Stimulated activated memory B cell treated with anti-CD40 and anti-IgM and Interleukin-4, amounts not matched to agents 10 μg/mL and 1 μg/mL and 100 μg/mL, for 72 hours (primary cell): ENCODE measurements at regions not wholly inside any gene's neighbourhood (a gene's known extent, or its start where the extent isn't known, plus 50 kb on each side); places are given as distances from the start of the nearest gene placed in this dataset.

ENCODE experiments used
- ATAC-seq: fragments of 150-1000 bp; cut with Tn5 transposase; 2 replicates; pipeline ENCODE4 v1.10.0; 2021
- H3K27ac Mint-ChIP-seq: one replicate; pipeline ENCODE4 v1.8.0; 2022; ENCODE audit warnings: mild to moderate bottlenecking, mixed read lengths
- H3K27me3 Mint-ChIP-seq: one replicate; pipeline ENCODE4 v1.8.0; 2022; ENCODE audit warnings: mixed read lengths
- H3K36me3 Mint-ChIP-seq: one replicate; pipeline ENCODE4 v1.8.0; 2022; ENCODE audit warnings: mixed read lengths
- H3K4me1 Mint-ChIP-seq: one replicate; pipeline ENCODE4 v1.8.0; 2022; ENCODE audit warnings: mixed read lengths
- H3K4me3 Mint-ChIP-seq: one replicate; pipeline ENCODE4 v1.8.0; 2022; ENCODE audit warnings: mild to moderate bottlenecking, moderate library complexity, mixed read lengths
- H3K9me3 Mint-ChIP-seq: one replicate; pipeline ENCODE4 v1.8.0; 2022; ENCODE audit warnings: mixed read lengths

GRCh38 chr2:164439885-164440284, 181.4 kb downstream of the GRB14 start:
- no peaks in the 10 kb centered on the region for H3K36me3 Mint-ChIP-seq
- no peak overlapping the region for H3K27ac Mint-ChIP-seq
- H3K27me3 Mint-ChIP-seq, result no peaks in the 10 kb centered on the region
- ATAC-seq, result no peak
- H3K4me1 Mint-ChIP-seq, result no peaks in the 10 kb centered on the region
- H3K9me3 Mint-ChIP-seq, result no peaks in the 10 kb centered on the region
- no peak overlapping the region for H3K4me3 Mint-ChIP-seq

DNA sequence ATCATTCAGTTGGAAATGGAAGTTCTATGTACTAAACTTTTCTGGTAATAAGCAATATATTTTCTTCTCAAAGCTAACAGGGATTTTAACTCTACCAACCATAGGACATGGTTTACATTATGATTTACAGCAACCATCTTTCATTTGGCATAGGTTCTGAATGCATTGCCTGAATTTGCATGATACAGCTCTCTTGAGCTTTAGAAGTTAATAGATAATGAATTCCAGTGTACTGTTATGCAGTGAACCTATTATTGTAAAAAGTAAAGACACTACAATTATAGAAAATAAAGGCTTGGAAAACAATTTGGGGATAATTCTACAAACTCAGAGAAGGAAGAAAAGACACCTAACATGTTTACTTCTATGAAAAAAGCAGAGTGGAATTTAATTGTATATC, 182.0 kb downstream of the GRB14 start:
- Mint-ChIP-seq H3K27me3 (no peaks in the 10 kb centered on the region), H3K9me3 (no peaks in the 10 kb centered on the region), H3K4me1 (no peaks in the 10 kb centered on the region), H3K27ac (no peak overlapping the region), H3K4me3 (no peak overlapping the region), H3K36me3 (no peaks in the 10 kb centered on the region)
- ATAC-seq, result no peak

DNA sequence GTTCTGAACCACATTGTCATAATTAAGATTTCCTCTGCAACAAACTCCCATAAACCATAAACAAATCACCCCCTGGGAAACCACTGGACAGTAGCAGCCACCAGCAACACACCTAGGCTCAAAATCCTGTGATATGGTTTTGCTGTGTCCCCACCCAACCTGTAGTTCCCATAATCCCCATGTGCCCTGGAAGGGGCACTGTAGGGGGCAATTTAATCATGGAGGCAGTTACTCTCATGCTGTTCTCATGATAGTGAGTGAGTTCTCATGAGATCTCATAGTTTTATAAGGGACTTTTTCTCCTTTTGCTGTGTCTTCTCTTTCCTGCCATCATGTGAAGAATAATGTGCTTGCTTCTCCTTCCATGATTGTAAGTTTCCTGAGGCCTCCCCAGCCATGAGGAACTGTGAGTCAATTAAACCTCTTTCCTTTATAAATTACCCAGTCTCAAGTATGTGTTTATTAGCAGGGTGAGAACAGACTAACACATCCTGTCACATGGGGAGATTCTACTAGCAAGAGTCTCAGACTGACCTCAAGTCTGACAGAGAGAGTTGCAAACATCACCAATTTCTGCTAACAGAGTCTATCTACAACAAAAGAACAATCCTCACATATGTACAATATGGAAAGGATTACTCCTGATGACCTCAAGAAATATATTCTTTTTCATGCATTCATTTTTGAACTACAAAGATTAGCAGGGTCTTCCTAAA, 182.6 kb downstream of the GRB14 start:
- H3K4me3 Mint-ChIP-seq, result no peak overlapping the region
- no peaks in the 10 kb centered on the region for H3K36me3 Mint-ChIP-seq

GRCh38 chr2:164436131-164436530, 185.2 kb downstream of the GRB14 start:
- Mint-ChIP-seq H3K4me1 (no peaks in the 10 kb centered on the region), H3K27me3 (no peaks in the 10 kb centered on the region), H3K27ac (no peak overlapping the region), H3K9me3 (no peaks in the 10 kb centered on the region), H3K36me3 (no peaks in the 10 kb centered on the region), H3K4me3 (no peak overlapping the region)
- no peak for ATAC-seq

More for the DNA sequence above, 182.6 kb downstream of the GRB14 start:
- Mint-ChIP-seq H3K27ac (no peak overlapping the region), H3K27me3 (no peaks in the 10 kb centered on the region), H3K9me3 (no peaks in the 10 kb centered on the region), H3K4me1 (no peaks in the 10 kb centered on the region)
- ATAC-seq, result no peak

DNA sequence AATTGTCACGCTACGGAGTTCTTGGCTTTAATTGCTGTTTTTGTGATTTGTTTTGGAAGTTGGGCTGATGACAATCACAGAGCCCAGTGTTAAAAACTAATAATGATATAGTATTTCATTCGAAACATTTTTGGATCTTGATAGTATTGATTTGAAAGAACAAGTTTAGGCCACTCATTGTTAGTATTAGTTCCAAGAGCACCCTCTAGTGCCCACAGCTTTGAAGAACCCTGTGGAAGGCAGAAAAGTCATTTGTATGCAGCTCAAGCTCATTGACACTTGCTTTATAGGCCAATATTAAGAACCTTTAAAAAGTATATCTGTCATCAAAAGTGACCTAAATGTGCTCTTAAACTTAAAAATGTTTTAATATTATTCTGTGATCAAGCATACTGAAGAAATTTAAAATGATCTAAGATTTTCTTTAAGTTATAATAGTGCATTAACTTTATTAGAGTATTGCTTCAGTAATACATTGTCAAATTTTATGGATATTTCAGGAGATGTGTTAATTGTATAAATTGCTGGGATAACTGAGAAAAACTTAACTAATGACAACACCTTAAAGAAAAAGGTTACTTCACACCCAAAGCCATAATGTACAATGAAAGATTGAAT, 191.0 kb downstream of the GRB14 start:
- no peaks in the 10 kb centered on the region for H3K4me1 Mint-ChIP-seq
- no peak overlapping the region for H3K27ac Mint-ChIP-seq
- ATAC-seq, result no peak
- no peaks in the 10 kb centered on the region for H3K36me3 Mint-ChIP-seq
- no peaks in the 10 kb centered on the region for H3K9me3 Mint-ChIP-seq
- no peaks in the 10 kb centered on the region for H3K27me3 Mint-ChIP-seq
- no peak overlapping the region for H3K4me3 Mint-ChIP-seq

DNA sequence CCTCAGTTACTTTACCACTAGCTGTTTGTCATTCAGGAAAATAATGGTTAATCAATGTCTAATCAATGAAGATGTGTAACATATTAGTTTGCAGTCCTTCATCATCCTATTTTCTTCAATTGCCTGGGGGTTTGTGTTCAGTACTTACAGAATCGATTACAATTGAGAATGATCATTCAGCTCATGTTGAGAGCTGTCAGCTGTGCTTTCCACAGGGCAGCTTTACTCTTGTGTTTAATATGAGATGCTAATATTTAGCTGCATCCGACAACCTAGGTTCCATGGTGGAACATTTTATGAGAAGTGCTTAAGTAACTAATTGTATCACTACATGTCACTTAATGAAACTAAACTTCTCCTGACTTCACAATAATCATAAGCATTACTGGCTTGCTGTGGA, 191.9 kb downstream of the GRB14 start:
- H3K36me3 Mint-ChIP-seq, result no peaks in the 10 kb centered on the region
- no peak overlapping the region for H3K27ac Mint-ChIP-seq
- H3K4me1 Mint-ChIP-seq, result no peaks in the 10 kb centered on the region
- ATAC-seq, result no peak
- no peak overlapping the region for H3K4me3 Mint-ChIP-seq
- H3K27me3 Mint-ChIP-seq, result no peaks in the 10 kb centered on the region
- no peaks in the 10 kb centered on the region for H3K9me3 Mint-ChIP-seq

DNA sequence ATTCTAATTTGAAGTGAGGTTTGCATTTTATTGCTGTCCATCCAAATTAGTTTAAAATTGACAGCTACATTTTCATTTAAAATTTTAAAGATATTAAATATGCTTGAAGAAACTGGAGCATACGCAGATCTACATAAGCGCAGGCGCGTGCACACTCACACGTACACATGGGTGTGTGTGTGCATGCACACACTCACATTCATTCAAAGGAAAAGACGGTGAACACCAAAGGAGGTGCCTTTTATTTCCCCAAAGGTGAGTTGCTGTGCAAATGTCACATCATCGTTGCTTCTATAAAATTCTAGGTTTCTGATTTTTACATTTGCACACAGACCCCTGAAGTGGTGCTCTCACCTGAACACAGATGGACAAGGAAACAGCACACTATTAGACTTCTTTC, 194.2 kb downstream of the GRB14 start:
- H3K9me3 Mint-ChIP-seq, result no peaks in the 10 kb centered on the region
- no peak overlapping the region for H3K4me3 Mint-ChIP-seq
- no peak overlapping the region for H3K27ac Mint-ChIP-seq
- H3K4me1 Mint-ChIP-seq, result no peaks in the 10 kb centered on the region
- no peaks in the 10 kb centered on the region for H3K27me3 Mint-ChIP-seq
- no peaks in the 10 kb centered on the region for H3K36me3 Mint-ChIP-seq
- ATAC-seq, result no peak

GRCh38 chr2:164420787-164421186, 200.5 kb downstream of the GRB14 start:
- Mint-ChIP-seq H3K4me1 (no peaks in the 10 kb centered on the region), H3K36me3 (no peaks in the 10 kb centered on the region)

GRCh38 chr2:164412831-164413230, 208.5 kb downstream of the GRB14 start:
- no peak for ATAC-seq
- Mint-ChIP-seq H3K27me3 (no peaks in the 10 kb centered on the region), H3K36me3 (no peaks in the 10 kb centered on the region), H3K9me3 (peaks cover 3% of the 10 kb centered on the region), H3K27ac (no peak overlapping the region), H3K4me1 (no peaks in the 10 kb centered on the region), H3K4me3 (no peak overlapping the region)

More at GRCh38 chr2:164420787-164421186, 200.5 kb downstream of the GRB14 start:
- Mint-ChIP-seq H3K27me3 (no peaks in the 10 kb centered on the region), H3K27ac (no peak overlapping the region), H3K4me3 (no peak overlapping the region), H3K9me3 (no peaks in the 10 kb centered on the region)
- no peak for ATAC-seq

DNA sequence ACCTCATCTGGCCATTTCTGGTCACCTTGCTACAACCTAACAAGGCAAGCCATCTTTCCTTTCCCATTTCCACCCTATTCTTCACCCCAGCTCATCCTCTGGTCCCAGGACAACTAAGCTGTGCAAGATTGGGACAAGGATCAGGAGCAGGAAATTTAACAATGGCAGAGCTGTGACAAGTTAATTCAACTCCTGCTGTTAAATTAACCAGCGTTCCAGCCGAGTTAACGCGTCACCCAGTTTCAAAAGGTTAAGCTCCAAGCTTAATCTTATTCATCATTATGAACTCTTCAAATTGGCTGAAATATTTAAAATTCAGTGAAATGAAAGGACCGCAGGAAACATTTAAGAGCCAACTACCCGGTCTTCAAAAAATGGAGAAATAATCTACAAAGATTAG, 231.9 kb downstream of the GRB14 start:
- Mint-ChIP-seq H3K36me3 (no peaks in the 10 kb centered on the region), H3K9me3 (no peaks in the 10 kb centered on the region), H3K4me1 (no peaks in the 10 kb centered on the region), H3K4me3 (no peak overlapping the region), H3K27ac (no peak overlapping the region), H3K27me3 (no peaks in the 10 kb centered on the region)
- ATAC-seq, result no peak

DNA sequence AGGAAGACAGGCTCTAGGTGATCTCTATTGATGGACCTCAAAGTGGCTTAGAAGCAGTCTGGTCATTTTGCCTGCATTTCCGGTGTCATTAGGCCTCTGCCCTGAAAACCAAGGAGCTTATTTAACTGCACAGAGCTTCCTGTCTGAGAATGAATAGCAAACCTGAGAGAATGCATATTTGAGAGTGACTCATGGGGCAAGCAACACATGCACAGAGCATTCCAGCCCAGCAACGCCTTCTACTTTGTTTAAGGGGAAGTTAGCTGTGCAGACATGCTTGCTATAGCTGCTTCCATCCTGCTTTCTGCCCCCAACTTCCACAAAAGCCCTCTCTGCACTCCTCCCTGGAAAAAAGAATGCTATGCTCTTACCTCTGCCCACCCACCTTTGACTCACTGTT, 232.8 kb downstream of the GRB14 start:
- no peaks in the 10 kb centered on the region for H3K4me1 Mint-ChIP-seq
- H3K9me3 Mint-ChIP-seq, result no peaks in the 10 kb centered on the region
- ATAC-seq, result no peak

DNA sequence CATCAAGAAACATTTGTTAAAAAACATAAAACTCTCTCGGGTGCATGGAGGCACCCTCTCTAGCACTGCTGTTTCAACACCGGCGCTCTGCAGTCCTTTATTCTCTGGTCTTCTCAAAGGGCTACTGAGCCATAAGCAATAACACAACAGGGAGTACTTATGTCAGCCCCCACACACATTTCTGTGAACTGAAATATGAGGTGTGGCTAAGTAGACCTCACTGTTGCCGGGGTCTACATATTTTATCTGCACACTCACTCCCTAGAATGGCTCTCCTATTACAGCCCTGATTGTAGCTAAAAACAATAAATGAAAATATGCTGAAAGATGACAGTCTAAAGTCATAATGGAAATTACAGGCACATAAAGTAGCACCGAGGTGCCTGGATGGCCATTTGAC, 235.1 kb downstream of the GRB14 start:
- H3K4me3 Mint-ChIP-seq, result no peak overlapping the region
- no peaks in the 10 kb centered on the region for H3K4me1 Mint-ChIP-seq
- H3K27ac Mint-ChIP-seq, result no peak overlapping the region
- no peak for ATAC-seq
- H3K9me3 Mint-ChIP-seq, result no peaks in the 10 kb centered on the region
- H3K36me3 Mint-ChIP-seq, result no peaks in the 10 kb centered on the region
- no peaks in the 10 kb centered on the region for H3K27me3 Mint-ChIP-seq

More for the DNA sequence above, 232.8 kb downstream of the GRB14 start:
- H3K27me3 Mint-ChIP-seq, result no peaks in the 10 kb centered on the region
- no peak overlapping the region for H3K27ac Mint-ChIP-seq
- H3K4me3 Mint-ChIP-seq, result no peak overlapping the region
- H3K36me3 Mint-ChIP-seq, result no peaks in the 10 kb centered on the region

DNA sequence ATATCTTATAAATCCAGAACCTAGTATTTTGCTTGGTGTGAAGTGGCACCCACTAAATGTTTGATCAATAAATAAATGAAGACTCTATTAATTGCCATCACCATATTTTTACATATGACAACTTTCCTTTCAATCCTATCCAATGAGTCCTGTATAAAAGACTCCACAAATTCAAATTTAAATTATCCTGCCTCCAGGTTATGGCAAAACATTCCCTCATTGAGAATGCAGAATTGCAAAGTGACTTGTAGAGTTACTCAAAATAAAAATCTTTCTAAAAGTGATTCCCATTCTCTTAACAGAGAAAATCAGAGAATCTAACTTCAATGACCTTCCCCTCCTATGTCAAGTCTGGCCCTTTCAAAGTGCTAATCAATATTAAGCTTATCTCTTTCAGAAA, 236.8 kb downstream of the GRB14 start:
- Mint-ChIP-seq H3K4me1 (no peaks in the 10 kb centered on the region), H3K4me3 (no peak overlapping the region), H3K27ac (no peak overlapping the region), H3K27me3 (no peaks in the 10 kb centered on the region), H3K9me3 (no peaks in the 10 kb centered on the region), H3K36me3 (no peaks in the 10 kb centered on the region)
- no peak for ATAC-seq

GRCh38 chr2:164371916-164372315, 249.4 kb downstream of the GRB14 start:
- H3K27ac Mint-ChIP-seq, result no peak overlapping the region
- no peak overlapping the region for H3K4me3 Mint-ChIP-seq
- no peaks in the 10 kb centered on the region for H3K4me1 Mint-ChIP-seq
- H3K9me3 Mint-ChIP-seq, result peaks cover 8% of the 10 kb centered on the region
- H3K27me3 Mint-ChIP-seq, result no peaks in the 10 kb centered on the region
- no peaks in the 10 kb centered on the region for H3K36me3 Mint-ChIP-seq
- ATAC-seq, result no peak

DNA sequence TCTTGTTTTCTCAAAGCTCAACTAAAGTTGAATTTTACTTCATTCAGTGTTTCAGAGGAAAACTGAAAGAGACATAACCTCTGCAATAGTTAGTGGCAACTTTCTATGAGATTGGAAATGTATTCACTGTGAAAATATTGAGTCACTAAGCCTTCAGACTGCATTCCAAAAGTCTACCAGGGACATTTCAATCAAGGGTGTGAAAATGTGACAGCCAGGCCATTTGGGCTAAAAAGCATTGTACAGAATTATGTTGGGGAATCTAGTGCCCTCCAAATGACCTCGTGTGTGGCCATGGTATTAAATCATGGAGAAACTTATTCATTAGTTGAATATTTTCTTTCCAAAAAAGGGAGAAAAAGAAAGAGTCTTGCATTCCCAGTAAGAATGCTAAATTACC, 251.9 kb downstream of the GRB14 start:
- peaks cover 8% of the 10 kb centered on the region for H3K9me3 Mint-ChIP-seq
- H3K4me3 Mint-ChIP-seq, result no peak overlapping the region
- H3K4me1 Mint-ChIP-seq, result no peaks in the 10 kb centered on the region
- no peak overlapping the region for H3K27ac Mint-ChIP-seq
- H3K36me3 Mint-ChIP-seq, result no peaks in the 10 kb centered on the region
- ATAC-seq, result no peak
- H3K27me3 Mint-ChIP-seq, result no peaks in the 10 kb centered on the region

- no peaks in the 10 kb centered on the region for H3K27me3 Mint-ChIP-seq
- no peaks in the 10 kb centered on the region for H3K36me3 Mint-ChIP-seq
- H3K4me3 Mint-ChIP-seq, result no peak overlapping the region
- peaks cover 8% of the 10 kb centered on the region for H3K9me3 Mint-ChIP-seq
- no peak for ATAC-seq
- no peaks in the 10 kb centered on the region for H3K4me1 Mint-ChIP-seq
- no peak overlapping the region for H3K27ac Mint-ChIP-seq
Measured at GRCh38 chr2:164368896-164369295, 252.4 kb downstream of the GRB14 start.
